ENCODE measurements at regions not wholly inside any gene's neighbourhood (a gene's known extent, or its start where the extent isn't known, plus 50 kb on each side); places are given as distances from the start of the nearest gene placed in this dataset.

DNA sequence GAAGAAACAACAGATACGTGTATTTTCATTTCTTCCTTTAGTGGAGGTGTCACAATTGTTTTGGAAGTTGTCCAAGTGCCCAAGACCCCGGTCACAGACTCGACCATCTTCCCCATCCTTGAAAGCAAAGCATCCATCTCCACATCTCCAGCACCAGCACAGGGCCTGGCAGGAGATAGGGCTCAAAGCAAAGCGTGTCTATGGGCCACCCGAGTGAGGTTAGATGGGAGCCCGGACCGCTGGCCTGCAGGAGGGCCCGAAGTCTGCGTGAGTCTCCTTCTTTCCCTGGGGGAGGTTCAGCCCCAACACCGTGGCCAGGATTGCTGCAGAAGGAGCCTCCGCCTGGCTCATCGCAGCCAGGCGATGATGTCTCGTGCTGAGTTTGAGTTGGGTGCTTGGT is 83.5 kb upstream of the SULF2 start:
- no peak for DNase-seq (ENCODE audit: low read depth)
- H3K4me3 ChIP-seq (ENCODE audit: low read depth, low read length): no peak overlapping the region
- TF ChIP-seq, protein P1, sequence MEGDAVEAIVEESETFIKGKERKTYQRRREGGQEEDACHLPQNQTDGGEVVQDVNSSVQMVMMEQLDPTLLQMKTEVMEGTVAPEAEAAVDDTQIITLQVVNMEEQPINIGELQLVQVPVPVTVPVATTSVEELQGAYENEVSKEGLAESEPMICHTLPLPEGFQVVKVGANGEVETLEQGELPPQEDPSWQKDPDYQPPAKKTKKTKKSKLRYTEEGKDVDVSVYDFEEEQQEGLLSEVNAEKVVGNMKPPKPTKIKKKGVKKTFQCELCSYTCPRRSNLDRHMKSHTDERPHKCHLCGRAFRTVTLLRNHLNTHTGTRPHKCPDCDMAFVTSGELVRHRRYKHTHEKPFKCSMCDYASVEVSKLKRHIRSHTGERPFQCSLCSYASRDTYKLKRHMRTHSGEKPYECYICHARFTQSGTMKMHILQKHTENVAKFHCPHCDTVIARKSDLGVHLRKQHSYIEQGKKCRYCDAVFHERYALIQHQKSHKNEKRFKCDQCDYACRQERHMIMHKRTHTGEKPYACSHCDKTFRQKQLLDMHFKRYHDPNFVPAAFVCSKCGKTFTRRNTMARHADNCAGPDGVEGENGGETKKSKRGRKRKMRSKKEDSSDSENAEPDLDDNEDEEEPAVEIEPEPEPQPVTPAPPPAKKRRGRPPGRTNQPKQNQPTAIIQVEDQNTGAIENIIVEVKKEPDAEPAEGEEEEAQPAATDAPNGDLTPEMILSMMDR (IDR thresholded peaks at IDR 0.05; ENCODE audit: insufficient read depth, low read length): no peak

DNA sequence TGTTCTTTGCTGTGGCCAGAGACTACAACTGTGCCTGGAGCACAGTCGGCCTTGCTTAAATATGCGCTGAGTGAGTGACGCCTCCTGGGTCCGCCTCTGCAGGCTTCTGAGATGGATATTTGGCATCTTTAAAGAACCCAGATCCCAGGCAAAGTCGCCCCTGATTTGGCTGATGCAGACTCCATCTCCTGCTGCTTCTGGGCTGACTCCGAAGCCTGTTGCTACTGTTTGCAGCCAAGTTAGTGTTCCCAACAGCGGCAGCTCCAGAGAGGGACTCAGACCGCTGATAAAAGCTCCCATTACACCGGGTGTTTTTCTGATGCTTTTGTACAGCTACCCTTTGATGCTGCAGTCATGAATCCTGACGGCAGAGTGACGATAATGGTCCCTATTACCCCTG is 83.0 kb upstream of the SULF2 start:
- TF ChIP-seq, protein P1 (IDR thresholded peaks at IDR 0.05; ENCODE audit: insufficient read depth, low read length): no peak
- DNase-seq (ENCODE audit: low read depth): no peak
- H3K4me3 ChIP-seq (ENCODE audit: low read depth, low read length): no peak overlapping the region

DNA sequence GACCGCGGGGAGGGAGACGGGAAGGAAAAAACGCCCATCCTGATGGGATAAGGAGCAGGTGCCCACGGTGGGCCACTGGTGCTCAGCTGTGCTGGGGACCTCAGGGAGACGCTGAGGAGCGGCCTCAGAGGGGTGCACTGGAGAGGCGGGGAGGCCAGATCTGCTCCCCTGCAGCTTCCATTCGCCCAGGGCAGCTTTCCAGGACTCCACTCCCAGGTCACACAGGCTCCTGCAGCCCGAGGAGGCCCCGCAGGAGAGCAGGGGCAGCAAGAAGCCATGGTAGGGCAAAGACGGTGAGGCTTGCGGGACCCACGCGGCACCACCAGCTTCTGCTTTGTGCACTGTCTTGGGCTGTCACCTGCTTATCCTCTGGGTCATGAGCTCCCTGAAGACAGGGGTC is 82.5 kb upstream of the SULF2 start:
- DNase-seq (ENCODE audit: low read depth): no peak
- TF ChIP-seq, protein P1 (IDR thresholded peaks at IDR 0.05; ENCODE audit: insufficient read depth, low read length): no peak
- H3K4me3 ChIP-seq (ENCODE audit: low read depth, low read length): no peak overlapping the region

DNA sequence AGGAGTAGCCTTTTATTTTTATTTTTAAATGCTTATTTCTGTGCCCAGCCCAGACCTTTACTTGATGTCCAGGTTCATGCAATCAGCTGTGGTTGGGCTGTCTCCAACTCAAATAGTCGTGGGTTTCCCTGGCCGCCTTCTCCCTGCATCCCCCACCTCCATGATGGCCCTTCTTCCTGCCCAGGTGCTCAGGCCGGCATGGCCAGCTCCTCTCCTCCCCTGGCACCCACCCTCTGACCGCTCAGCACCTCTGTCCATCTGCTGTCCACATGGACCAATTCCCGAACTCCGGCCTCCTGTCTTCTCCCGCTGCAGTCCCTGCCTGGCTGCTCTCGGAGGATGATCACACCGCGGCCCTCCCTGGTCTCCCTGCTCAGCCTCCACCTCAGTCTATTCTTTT is 81.2 kb upstream of the SULF2 start:
- no peak for DNase-seq (ENCODE audit: low read depth)
- TF ChIP-seq, protein P1 (IDR thresholded peaks at IDR 0.05; ENCODE audit: insufficient read depth, low read length): no peak
- H3K4me3 ChIP-seq (ENCODE audit: low read depth, low read length): no peak overlapping the region

DNA sequence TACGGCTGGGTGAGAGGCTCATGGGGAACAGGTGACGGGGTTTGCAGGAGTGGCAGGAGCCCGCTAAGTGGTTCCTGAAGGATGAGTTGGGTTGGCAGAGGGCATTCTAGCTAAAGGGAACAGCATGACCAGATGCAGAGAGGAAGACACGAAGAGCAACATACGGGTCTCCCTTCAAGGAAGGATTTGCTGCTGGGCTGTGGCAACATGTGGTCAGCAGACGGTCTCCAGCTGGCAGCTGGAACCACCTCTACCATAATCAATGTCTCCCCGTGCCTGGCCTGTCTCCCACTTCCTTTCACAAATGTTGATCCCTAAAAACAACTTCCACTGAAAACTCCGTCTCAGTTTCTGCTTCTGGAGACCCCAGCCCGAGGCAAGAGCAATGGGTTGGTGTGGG is 80.6 kb upstream of the SULF2 start:
- no peak overlapping the region for H3K4me3 ChIP-seq (ENCODE audit: low read depth, low read length)
- DNase-seq (ENCODE audit: low read depth): no peak
- TF ChIP-seq, protein P1 (IDR thresholded peaks at IDR 0.05; ENCODE audit: insufficient read depth, low read length): no peak

DNA sequence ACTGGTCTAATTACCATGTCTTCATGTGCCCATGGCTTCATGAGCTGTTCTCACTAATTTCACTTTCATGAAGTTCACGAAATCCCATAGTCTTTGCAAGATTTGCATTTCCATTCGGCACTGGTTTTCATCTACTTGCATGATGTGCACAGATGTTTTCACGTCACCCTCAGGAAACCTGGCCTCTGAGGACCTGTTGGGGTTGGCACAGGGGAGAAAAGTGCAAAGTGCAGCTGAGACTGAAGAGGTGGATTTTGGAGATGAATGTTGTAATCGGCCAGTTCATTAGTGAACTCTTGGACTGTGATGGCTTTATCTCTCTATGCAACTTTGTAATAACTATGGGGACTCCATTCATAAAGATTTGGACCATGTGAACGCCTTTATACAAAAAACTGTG is 80.2 kb upstream of the SULF2 start:
- TF ChIP-seq, protein P1 (IDR thresholded peaks at IDR 0.05; ENCODE audit: insufficient read depth, low read length): no peak
- no peak overlapping the region for H3K4me3 ChIP-seq (ENCODE audit: low read depth, low read length)
- DNase-seq (ENCODE audit: low read depth): no peak

DNA sequence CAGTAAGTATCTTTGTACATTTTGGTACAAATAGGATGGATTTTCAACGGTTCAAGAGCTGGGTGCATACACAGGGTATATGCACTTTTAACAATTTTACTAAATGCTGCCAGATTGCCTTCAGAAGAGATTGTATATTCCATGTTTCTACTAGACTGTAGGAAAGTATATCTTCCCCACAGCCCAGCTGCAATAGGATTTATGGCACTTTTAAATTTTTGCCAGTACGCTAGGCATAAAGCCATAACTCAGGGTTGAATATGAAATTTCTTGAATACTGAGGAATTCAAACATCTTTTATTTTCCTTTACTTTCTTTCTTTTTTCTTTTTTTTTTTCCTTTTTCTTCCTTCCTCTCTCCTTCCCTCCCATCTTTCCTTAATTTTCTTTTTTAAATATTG is 78.7 kb upstream of the SULF2 start:
- DNase-seq (ENCODE audit: low read depth): no peak
- no peak overlapping the region for H3K4me3 ChIP-seq (ENCODE audit: low read depth, low read length)
- TF ChIP-seq, protein P1 (IDR thresholded peaks at IDR 0.05; ENCODE audit: insufficient read depth, low read length): no peak
